ENCODE measurements at regions not wholly inside any gene's neighbourhood (a gene's known extent, or its start where the extent isn't known, plus 50 kb on each side); places are given as distances from the start of the nearest gene placed in this dataset.

DNA sequence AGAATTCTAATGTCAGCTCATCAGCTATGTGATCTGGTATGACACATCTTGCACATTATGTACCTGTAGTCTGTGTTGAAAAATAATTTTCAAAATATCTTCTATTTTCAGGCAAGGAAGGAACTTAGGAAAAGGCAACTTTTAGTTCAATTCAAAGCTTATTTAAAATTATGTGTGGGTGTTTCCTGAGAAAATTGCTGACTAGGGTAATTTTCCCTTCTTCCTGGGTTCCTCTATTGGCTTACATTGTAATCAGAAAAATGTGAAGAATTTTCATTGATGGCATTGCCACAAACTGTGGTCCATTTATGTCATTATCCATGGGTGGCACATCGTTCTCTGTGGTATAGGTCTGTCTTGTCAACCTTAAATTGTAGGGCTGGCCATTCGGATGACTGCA, 328.7 kb upstream of the SGCD start:
- TF ChIP-seq, protein P1, sequence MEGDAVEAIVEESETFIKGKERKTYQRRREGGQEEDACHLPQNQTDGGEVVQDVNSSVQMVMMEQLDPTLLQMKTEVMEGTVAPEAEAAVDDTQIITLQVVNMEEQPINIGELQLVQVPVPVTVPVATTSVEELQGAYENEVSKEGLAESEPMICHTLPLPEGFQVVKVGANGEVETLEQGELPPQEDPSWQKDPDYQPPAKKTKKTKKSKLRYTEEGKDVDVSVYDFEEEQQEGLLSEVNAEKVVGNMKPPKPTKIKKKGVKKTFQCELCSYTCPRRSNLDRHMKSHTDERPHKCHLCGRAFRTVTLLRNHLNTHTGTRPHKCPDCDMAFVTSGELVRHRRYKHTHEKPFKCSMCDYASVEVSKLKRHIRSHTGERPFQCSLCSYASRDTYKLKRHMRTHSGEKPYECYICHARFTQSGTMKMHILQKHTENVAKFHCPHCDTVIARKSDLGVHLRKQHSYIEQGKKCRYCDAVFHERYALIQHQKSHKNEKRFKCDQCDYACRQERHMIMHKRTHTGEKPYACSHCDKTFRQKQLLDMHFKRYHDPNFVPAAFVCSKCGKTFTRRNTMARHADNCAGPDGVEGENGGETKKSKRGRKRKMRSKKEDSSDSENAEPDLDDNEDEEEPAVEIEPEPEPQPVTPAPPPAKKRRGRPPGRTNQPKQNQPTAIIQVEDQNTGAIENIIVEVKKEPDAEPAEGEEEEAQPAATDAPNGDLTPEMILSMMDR (IDR thresholded peaks at IDR 0.05) = no peak
- no peak for TF ChIP-seq POLR2A (IDR thresholded peaks at IDR 0.05)
